Spleen (tissue), 11 donors: ENCODE measurements at regions not wholly inside any gene's neighbourhood (a gene's known extent, or its start where the extent isn't known, plus 50 kb on each side); places are given as distances from the start of the nearest gene placed in this dataset.

Experiments used
- DNase-seq: peaks from one replicate; pipeline ENCODE4 v3.0.0-alpha.2; 2020
- H3K27ac ChIP-seq, 8 donors: fragments of 200-600 bp; sonication (generic) in 7 of 8; 1 replicate in 4 of 8; 2 replicates in 4 of 8; pipeline versions ENCODE4 v1.5.0 to v1.8.0; 2016 to 2021; ENCODE audit warnings: inconsistent platforms in 4 of 8, mild to moderate bottlenecking in 4 of 8, moderate library complexity in 1 of 8
- H3K27me3 ChIP-seq, 7 donors: fragments of 200-600 bp; sonication (generic) in 6 of 7; replicated peaks in 1 of 7; 1 replicate in 4 of 7; 2 replicates in 3 of 7; pipeline versions ENCODE4 v1.5.0 to v1.8.0; 2016 to 2021; ENCODE audit warnings: inconsistent platforms in 3 of 7, mild to moderate bottlenecking in 1 of 7
- H3K36me3 ChIP-seq, 6 donors: fragments of 200-600 bp; sonication (generic) in 5 of 6; 1 replicate in 4 of 6; 2 replicates in 2 of 6; pipeline versions ENCODE4 v1.5.0 to v1.8.0; 2016 to 2021; ENCODE audit warnings: inconsistent platforms in 2 of 6
- H3K4me1 ChIP-seq, 6 donors: fragments of 200-600 bp; sonication (generic) in 5 of 6; 1 replicate in 3 of 6; 2 replicates in 3 of 6; pipeline versions ENCODE4 v1.5.0 to v1.8.0; 2016 to 2021; ENCODE audit warnings: inconsistent platforms in 3 of 6
- H3K4me3 ChIP-seq, 8 donors: fragments of 200-600 bp; sonication (generic) in 7 of 8; 1 replicate in 4 of 8; 2 replicates in 4 of 8; pipeline versions ENCODE4 v1.5.0 to v1.8.0; 2016 to 2021; ENCODE audit warnings: inconsistent platforms in 4 of 8, mild to moderate bottlenecking in 4 of 8, moderate library complexity in 2 of 8
- H3K9me3 ChIP-seq, 8 donors: fragments of 200-600 bp; sonication (generic) in 7 of 8; 1 replicate in 4 of 8; 2 replicates in 4 of 8; pipeline versions ENCODE4 v1.5.0 to v1.8.0; 2016 to 2021; ENCODE audit warnings: inconsistent platforms in 4 of 8
- POLR2A ChIP-seq, 3 donors: fragments of 450-650 bp; IDR thresholded peaks; one replicate each; pipeline ENCODE4 v1.5.1; 2017; ENCODE audit warnings: antibody characterized with exemption in 3 of 3, mild to moderate bottlenecking in 1 of 3
- POLR2AphosphoS5 ChIP-seq, 3 donors: sonication (generic); formaldehyde crosslinking; IDR thresholded peaks; one replicate each; pipeline ENCODE4 v1.5.1; 2017; ENCODE audit warnings: antibody characterized with exemption in 3 of 3
- WGBS, 5 donors: extraction: QIAGEN DNeasy Blood & Tissue Kit in 3 of 5; methylation state at CpG; one replicate each; pipeline versions ENCODE4 v1.1.5 to v1.1.7; 2013 to 2018; 5-methylcytosine and 5-hydroxymethylcytosine counted together
- intact Hi-C: fragments of 100-400 bp; cut with DNase I; formaldehyde crosslinking; loops from one replicate; pipeline ENCODE4 v1.15.0; 2023; ENCODE audit warnings: low total_unique reads
- TF ChIP-seq, protein P1 (sequence below), 11 experiments: fragments of 200-600 bp in 7 of 11; fragments of 450-650 bp in 4 of 11; sonication (generic) in 4 of 11; IDR thresholded peaks in 8 of 11; conservative IDR thresholded peaks in 3 of 11; 1 replicate in 7 of 11; 2 replicates in 4 of 11; pipeline versions ENCODE4 v1.4.0 to v1.8.0; 2016 to 2021; ENCODE audit warnings: antibody characterized with exemption in 11 of 11, inconsistent platforms in 4 of 11, mild to moderate bottlenecking in 1 of 11
- donor health status: healthy with polysubstance abuse.
- donor health status: DM: no; HTN: no; CAD: no; lungs with moderate emphysema.
- donor health status: DM: no; HTN: no; CAD: no.
- donor health status: Bipolar disorder and iron deficiency.
- donor health status: healthy.
- donor health status: DM: no; HTN: no; CAD: no.
- donor health status: DM: yes; HTN: yes; CAD: no.

DNA sequence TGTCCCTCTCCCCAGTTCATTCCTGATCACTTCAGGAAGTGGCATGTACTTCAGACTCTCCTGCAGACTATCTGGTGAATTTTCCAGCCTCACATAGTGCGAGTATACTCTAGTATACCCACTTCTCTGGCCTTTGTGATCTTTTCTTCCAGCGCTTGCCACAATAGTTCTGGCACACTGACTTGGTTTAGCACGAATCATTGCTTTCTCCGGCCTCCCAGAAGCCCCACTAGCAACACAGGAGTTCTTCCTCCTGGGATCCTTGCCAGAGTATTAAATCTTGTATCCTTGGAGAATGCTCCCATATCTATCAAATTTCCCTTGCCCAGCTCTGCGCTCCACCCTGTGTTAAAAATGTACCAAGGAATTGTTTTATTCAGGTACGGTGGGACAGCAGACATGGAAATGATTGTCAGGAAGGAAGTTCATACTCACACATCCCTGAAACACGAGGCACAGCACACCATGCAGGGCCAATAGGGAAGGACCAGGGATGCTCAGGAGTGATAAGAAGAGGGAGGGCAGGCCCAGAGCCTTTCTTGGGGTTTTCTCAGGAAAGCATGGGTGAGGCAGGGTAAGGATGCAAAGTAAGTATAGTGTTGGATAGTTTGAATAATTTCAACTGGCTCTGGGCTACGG, 136.7 kb downstream of the ADSS2 start:
- WGBS, 5 donors, result 52 to 76% (median 64%) methylated on average over 8 of the region's 8 CpGs

DNA sequence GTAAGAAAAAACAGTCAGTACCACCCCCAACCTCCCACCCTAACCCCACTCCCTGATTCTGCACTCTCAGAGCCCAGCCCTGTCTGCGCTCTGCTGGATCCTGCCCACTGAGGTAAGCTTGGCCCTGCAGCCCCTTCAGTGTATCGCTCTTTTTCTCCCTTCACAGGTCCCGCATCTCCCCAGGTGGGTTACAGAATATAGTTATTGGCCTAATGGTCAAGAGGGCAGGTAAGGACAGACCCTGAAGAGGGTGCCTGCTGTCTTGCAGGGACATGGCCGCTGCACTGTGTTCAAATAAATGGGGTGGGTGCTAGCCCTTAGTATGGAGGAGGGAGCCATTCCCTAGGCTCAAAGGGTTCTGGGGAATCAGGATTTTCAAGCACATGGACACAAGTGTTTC, 135.7 kb downstream of the ADSS2 start:
- no peaks in the 10 kb centered on the region for H3K9me3 ChIP-seq
- 96 to 100% (median 97%) methylated on average over 4 of the region's 4 CpGs for WGBS, 5 donors
- intact Hi-C loops, result no loop called here

More for the DNA sequence above, 136.7 kb downstream of the ADSS2 start:
- TF ChIP-seq, protein P1, sequence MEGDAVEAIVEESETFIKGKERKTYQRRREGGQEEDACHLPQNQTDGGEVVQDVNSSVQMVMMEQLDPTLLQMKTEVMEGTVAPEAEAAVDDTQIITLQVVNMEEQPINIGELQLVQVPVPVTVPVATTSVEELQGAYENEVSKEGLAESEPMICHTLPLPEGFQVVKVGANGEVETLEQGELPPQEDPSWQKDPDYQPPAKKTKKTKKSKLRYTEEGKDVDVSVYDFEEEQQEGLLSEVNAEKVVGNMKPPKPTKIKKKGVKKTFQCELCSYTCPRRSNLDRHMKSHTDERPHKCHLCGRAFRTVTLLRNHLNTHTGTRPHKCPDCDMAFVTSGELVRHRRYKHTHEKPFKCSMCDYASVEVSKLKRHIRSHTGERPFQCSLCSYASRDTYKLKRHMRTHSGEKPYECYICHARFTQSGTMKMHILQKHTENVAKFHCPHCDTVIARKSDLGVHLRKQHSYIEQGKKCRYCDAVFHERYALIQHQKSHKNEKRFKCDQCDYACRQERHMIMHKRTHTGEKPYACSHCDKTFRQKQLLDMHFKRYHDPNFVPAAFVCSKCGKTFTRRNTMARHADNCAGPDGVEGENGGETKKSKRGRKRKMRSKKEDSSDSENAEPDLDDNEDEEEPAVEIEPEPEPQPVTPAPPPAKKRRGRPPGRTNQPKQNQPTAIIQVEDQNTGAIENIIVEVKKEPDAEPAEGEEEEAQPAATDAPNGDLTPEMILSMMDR (IDR thresholded peaks at IDR 0.05 in 8 of 11, conservative IDR thresholded peaks at IDR 0.05 in 3 of 11), result no peak
- no peak for TF ChIP-seq POLR2AphosphoS5 (IDR thresholded peaks at IDR 0.05)
- no peak for TF ChIP-seq POLR2A (IDR thresholded peaks at IDR 0.05)
- Histone ChIP-seq H3K27ac (no peak overlapping the region), H3K4me1 (peaks cover 5 to 24% (median 16%) of the 10 kb centered on the region in 6 donors), H3K36me3 (peaks cover 0 to 5% (median 0%) of the 10 kb centered on the region in 6 donors), H3K9me3 (no peaks in the 10 kb centered on the region), H3K27me3 (no peaks in the 10 kb centered on the region), H3K4me3 (no peak overlapping the region)
- no peak for DNase-seq
- intact Hi-C loops, result no loop called here

DNA sequence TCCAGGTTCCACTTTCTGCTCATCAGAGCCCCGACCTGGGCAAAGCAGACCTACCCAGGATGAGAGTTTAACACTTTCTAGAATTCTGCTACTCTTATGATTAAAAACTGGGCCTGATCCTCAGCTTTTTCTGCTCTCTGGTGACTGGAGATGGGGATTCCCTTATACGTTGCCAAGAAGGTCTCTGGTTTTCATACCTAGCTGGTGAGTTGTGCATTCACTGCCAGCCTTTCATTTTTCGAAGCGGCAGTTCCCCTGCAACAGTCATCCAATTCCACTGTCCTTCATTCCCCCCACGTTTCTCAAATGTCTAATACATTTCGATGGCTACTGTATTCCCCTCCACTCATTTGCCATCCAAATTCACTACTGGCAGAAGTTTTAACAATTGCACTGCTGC, 135.3 kb downstream of the ADSS2 start:
- Histone ChIP-seq H3K27me3 (no peaks in the 10 kb centered on the region), H3K9me3 (no peaks in the 10 kb centered on the region), H3K36me3 (peaks cover 0 to 5% (median 0%) of the 10 kb centered on the region in 6 donors), H3K4me3 (no peak overlapping the region), H3K27ac (no peak overlapping the region), H3K4me1 (peaks cover 10 to 37% (median 27%) of the 10 kb centered on the region in 6 donors)
- WGBS, 5 donors, result 89 to 93% (median 90%) methylated on average over 6 of the region's 6 CpGs
- intact Hi-C loops, result no loop called here
- DNase-seq, result no peak
- TF ChIP-seq, protein P1 (IDR thresholded peaks at IDR 0.05 in 8 of 11, conservative IDR thresholded peaks at IDR 0.05 in 3 of 11), result no peak
- TF ChIP-seq POLR2AphosphoS5 (IDR thresholded peaks at IDR 0.05) (no peak), POLR2A (IDR thresholded peaks at IDR 0.05) (no peak)

More for the DNA sequence above, 135.7 kb downstream of the ADSS2 start:
- peaks cover 0 to 5% (median 0%) of the 10 kb centered on the region in 6 donors for H3K36me3 ChIP-seq
- DNase-seq, result no peak
- H3K27me3 ChIP-seq, result no peaks in the 10 kb centered on the region
- no peak overlapping the region for H3K4me3 ChIP-seq
- no peak overlapping the region for H3K27ac ChIP-seq
- peaks cover 10 to 33% (median 26%) of the 10 kb centered on the region in 6 donors for H3K4me1 ChIP-seq
- TF ChIP-seq, protein P1 (IDR thresholded peaks at IDR 0.05 in 8 of 11, conservative IDR thresholded peaks at IDR 0.05 in 3 of 11), result no peak
- TF ChIP-seq POLR2AphosphoS5 (IDR thresholded peaks at IDR 0.05) (no peak), POLR2A (IDR thresholded peaks at IDR 0.05) (no peak)

DNA sequence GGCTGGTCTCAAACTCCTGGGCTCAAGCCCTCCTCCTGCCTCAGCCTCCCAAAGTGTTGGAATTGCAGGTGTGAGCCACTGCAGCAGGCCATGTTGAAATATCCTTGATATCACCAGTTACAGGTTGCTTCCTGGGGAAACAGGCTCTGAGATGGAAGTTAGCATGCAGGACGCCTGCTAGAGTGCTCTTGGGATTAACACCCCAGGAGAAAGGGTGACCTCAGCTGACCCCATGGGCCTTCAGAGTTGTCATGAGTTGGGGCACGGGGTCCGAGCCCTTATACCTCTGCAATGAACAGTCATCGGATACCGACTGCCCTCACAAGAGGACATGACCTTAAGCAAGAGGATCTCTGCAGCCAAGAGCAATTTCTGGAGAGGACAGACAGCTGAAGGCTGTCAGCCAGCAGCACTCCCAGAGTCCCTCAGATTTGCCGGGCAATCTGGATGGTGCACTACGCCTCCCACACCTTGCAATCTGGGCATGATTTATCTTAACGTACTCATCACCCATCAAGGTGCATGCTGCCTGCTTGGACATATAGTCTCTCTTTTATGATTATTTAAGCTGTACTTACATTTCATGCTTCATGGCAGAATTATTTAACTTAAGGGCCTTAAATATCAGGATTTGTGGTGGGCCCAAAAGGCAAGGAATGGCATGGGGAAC, 134.6 kb downstream of the ADSS2 start:
- Histone ChIP-seq H3K9me3 (no peaks in the 10 kb centered on the region), H3K27me3 (no peaks in the 10 kb centered on the region), H3K36me3 (peaks cover 0 to under 1% (median 0%) of the 10 kb centered on the region in 6 donors), H3K27ac (no peak overlapping the region), H3K4me3 (no peak overlapping the region), H3K4me1 (peaks cover 10 to 45% (median 28%) of the 10 kb centered on the region in 6 donors)
- 58 to 80% (median 71%) methylated on average over 7 to 8 of the region's 8 CpGs for WGBS, 5 donors
- intact Hi-C loops, result no loop called here
- no peak for DNase-seq
- TF ChIP-seq POLR2AphosphoS5 (IDR thresholded peaks at IDR 0.05) (no peak), POLR2A (IDR thresholded peaks at IDR 0.05) (no peak)
- TF ChIP-seq, protein P1 (IDR thresholded peaks at IDR 0.05 in 8 of 11, conservative IDR thresholded peaks at IDR 0.05 in 3 of 11), result no peak
